IMR-90 (cell line): ENCODE measurements at regions not wholly inside any gene's neighbourhood (a gene's known extent, or its start where the extent isn't known, plus 50 kb on each side); places are given as distances from the start of the nearest gene placed in this dataset.
"Not testable (repeated sequence)": the region's sequence is repeated elsewhere in the genome, so short reads cannot be mapped to it uniquely, and the experiment has no call there.

Source experiments
- CEBPB ChIP-seq: IDR thresholded peaks from 2 replicates; pipeline ENCODE4 v1.6.1; 2012; ENCODE audit warnings: low read depth, low read length, improper control_type of control experiment
- CTCF ChIP-seq: conservative IDR thresholded peaks from 2 replicates; pipeline ENCODE4 v1.5.1; 2012; ENCODE audit warnings: mild to moderate bottlenecking, low read depth, low read length, improper control_type of control experiment
- POLR2A ChIP-seq: IDR thresholded peaks from 2 replicates; pipeline ENCODE4 v1.6.1; 2012; ENCODE audit warnings: mild to moderate bottlenecking, low read depth, low read length
- RFX5 ChIP-seq: IDR thresholded peaks from 2 replicates; pipeline ENCODE4 v1.8.0; 2012; ENCODE audit warnings: low read depth, mild to moderate bottlenecking, low read length, moderate library complexity

- TF ChIP-seq CTCF, POLR2A, CEBPB, RFX5: not testable (repeated sequence)
Measured at GRCh38 chr17:20727201-20727600, 147.7 kb downstream of the CDRT15L2 start.
